ENCODE measurements at regions not wholly inside any gene's neighbourhood (a gene's known extent, or its start where the extent isn't known, plus 50 kb on each side); places are given as distances from the start of the nearest gene placed in this dataset.

DNA sequence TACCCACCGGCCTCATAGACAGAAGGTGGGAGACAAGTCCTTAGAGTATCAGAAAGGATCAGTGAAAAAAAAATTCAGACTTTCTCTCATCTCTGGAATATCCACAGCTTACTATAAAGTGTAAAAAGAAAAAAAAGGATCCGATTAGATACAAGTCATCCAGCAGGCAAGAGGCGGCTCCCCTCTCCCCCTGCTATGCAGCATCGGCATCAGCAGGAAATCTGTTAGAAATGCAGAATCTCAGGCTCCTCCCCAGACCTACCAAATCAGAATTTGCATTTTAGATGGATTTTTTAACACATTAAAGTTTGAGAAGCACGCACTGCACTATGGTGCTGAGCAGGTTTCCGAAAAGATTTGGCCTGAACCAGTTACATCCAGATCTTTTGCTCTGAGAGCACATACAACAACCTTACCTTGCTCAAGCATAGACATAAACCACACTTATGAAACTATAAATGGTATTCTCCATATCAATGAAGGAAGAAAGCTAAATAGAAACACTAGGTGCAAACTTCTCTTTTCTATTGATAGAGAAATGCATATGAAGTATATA is 117.0 kb upstream of the POU3F2 start:
- no peak for DNase-seq

DNA sequence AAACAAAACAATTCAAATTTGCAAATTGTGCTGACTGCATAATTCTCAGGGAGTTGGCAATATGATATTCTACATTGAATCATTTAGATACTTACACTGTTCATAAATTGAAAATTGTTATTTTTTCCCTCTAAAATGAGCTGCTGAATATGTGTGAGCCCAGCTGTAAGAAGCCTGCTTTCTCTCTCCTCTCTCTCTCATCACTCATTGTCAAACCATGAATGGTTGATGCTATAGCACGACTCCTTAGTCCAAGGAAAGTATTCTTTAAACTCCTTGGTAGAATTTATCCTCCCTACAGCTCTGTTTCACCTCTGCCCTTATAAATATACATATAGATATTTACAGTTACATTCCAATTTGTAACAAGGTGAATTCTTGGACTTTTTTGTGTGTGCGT is 116.4 kb upstream of the POU3F2 start:
- DNase-seq = no peak

DNA sequence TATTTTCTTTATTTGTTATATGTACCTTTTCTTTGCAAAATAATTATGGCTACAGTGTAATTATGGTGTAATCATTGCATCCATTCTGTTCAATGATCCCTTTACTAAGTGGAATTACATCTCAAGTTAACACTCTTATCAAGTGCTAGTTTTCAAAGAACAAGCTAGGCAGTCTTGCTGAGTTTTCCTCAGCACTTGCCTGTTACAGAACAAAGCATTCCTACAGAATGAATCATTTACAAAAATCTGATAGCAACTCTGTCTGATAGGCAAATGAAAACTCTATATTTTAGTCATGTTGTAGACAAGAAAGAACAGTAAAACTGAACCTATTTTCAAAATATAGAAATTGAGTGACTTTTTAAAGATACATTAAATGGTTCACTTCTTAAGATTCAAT is 109.8 kb upstream of the POU3F2 start:
- peak; percentile 1 to 3 for DNase-seq

DNA sequence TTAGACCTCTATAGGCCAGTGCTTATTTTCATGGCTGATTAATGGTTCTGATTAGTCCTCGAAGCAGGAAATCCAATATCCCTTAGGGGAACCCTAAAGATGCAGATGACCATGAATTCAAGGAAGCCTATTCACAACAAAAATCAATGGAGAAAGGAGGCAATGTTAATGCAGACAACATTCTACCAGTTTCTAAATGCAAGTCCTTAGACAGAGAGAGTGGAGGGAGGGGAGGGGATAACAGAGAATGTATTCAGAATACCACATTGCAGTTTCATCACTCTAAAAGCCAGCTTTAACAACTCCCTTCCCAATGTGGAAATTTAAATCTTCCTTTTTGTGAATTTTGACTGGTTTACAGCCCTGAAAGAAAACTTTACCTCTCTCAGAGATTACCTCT is 87.1 kb upstream of the POU3F2 start:
- DNase-seq = no peak

DNA sequence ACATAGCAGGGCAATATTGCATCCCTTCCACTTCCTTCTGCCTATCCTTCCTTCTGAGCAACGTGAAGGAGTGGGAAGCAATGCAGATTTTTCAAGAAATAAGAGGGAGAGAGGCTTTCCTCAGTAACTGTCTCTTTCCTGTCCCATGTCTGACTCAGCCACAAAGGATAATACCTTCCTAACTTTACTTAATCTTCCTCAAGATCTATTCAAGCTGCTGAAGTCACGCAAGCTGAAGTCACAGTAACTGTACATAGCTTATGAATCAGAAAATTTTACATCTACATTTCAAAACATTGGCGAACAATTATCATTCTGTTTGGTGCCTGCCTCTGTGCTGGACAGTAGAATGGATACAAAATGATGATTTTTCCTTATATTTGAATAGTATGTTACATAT is 86.4 kb upstream of the POU3F2 start:
- DNase-seq = no peak

DNA sequence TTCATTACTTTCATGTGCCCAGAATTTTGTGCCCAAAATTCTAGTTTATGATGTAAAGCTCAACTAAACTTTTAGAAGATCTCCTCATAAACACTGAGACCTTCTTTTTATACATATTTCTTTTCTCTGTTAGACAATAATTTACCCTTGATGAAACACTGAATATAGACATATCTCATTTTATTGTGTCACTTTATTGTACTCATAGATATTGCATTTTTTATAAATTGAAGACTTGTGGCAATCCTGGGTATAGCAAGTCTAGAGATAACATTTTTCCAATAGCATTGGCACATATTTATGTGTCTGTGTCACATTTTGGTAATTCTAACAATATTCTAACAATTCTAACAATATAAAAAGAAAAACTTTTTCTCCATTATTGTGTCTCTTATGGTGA is 74.9 kb upstream of the POU3F2 start:
- DNase-seq = no peak

DNA sequence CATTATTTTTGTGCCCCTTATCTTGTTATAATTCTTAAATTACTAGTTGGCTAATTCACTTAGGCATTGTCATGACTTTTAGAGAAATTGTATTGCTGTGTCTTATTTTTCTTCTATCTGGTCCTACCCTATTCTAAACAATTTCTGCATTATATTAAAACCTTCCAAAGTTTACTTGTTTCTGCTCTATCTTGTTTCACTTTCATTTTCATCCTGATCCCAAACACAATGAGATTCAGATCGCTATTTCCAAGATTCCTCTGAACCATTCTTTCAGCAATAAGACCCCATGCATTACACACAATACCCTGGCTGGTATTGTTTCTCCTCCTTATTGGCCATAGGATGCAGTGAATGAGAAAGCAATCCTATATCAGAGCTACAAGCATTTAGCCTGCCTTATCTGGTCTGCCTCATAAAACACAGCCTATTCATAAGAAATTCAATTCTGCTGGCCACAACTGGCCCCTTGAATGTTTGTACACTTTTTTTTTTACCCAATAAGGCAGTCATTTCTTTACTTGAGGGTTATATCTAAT is 69.9 kb upstream of the POU3F2 start:
- DNase-seq = no peak

DNA sequence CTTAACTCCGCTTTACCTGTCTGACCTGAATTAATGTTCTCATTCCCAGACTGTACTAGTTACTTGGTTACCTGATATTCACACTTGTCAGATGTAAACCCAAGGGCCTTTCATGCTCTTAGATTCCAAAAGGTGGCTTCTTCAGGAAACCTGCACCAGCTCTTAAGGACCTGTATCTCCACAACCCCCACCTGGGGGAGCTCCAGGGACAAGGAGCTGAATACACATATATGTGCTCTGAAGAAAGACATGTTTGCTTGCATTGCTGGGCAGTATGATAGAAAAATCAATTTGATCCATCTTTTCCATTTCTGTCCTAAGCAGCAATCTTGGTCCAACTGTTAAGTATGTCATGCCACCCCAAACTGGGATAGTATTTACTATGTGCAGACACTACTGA is 64.8 kb upstream of the POU3F2 start:
- DNase-seq = no peak

DNA sequence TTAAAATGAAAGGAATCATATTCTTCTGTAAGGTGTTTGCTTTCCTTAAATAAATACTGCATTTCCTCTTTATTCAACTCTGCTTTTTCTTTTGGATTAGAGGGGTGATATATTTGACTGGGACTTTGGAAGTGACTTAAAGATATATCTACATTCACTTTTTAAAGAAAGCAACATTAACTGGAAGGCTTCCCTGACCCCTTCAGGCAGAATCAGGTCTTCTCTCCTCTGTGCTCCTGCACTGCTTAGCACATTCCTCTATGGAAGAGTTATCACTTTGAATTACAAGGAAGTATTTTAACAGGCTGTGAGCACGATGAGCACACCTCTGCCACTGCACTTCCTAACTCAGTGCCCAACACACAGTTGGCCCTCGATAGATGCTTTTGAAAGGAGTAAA is 59.2 kb upstream of the POU3F2 start:
- no peak for DNase-seq

DNA sequence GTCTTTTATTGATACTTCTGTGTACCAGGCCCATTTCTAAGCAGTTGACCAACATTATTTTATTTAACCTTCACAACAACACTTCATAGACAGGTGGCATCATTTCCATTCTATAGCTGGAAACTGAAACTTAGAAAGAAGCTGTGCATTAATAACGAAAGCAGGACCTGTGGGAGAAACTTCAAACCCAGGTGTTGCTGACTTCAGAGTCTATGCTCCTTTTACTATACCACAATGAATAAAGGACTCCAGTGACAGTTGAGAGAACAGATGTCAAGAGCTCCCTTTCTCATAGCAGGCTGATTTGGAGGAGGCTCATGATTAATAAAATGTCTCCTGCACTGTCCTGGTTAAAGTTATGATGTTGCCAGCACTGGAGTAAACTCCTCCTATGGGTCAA is 56.6 kb upstream of the POU3F2 start:
- DNase-seq = no peak

DNA sequence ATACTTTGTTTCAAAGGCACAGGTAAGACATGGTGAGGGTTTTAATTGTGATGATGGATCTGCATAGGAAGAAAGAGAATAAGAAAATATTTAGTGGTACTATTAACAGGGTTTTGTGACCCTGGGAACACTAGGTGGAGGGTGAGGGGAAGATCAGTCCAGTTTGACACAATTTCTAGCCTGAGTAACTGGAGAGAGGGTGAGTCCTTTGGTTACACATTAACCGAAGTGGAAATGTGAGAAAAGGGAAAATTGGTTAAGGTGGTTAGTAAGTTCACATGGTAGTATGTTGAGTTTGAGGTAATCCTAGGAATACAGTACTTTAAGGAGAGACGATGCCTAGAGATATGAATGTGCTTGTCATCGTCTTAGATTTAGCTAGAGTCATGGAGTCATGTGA is 54.8 kb upstream of the POU3F2 start:
- no peak for DNase-seq

DNA sequence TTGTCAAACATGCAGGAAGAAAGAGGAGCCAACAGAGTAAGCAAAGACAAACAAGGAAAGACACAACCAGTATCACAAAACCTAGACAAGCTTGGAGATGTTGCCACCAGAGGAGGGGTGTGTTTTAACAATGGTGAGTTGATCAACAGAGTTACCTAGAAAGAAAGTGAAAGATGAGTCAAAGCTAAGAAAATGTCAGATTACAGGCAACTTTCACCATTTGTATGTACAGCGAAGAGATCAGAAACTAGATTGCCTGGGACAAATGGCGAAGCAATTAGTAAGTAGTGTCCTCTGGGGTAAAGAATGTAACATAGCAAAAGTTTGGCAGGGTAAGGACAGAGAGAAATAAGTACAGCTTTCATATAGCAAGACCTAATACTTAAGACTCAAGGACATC is 51.6 kb upstream of the POU3F2 start:
- no peak for DNase-seq

DNA sequence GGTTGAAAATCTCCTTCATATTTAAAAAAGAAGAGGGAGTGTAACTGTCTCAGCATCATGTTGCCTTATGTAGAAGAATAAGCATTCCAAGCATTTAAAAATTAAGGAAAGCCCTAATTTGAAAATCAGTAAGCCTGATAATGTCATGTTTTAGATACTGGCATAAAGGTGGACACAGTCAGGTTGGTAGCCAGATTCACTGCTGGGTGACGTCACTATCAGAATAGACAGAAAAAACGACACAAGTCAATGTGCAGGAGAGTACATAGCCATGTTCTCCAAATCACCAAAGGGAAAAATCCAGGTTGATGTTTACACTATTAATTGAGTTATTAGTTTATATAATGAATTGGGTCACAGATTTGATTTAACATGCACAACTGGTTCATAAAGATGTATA is 50.8 kb upstream of the POU3F2 start:
- DNase-seq = no peak
